HG02759 (cell line): ENCODE measurements at regions not wholly inside any gene's neighbourhood (a gene's known extent, or its start where the extent isn't known, plus 50 kb on each side); places are given as distances from the start of the nearest gene placed in this dataset.

Source experiments
- ATAC-seq: cut with Tn5 transposase; IDR thresholded peaks from one replicate; pipeline ENCODE4 v1.9.1; 2021; ENCODE audit warnings: mild to moderate bottlenecking, moderate library complexity; ENCODE audit not compliant: unreplicated experiment

DNA sequence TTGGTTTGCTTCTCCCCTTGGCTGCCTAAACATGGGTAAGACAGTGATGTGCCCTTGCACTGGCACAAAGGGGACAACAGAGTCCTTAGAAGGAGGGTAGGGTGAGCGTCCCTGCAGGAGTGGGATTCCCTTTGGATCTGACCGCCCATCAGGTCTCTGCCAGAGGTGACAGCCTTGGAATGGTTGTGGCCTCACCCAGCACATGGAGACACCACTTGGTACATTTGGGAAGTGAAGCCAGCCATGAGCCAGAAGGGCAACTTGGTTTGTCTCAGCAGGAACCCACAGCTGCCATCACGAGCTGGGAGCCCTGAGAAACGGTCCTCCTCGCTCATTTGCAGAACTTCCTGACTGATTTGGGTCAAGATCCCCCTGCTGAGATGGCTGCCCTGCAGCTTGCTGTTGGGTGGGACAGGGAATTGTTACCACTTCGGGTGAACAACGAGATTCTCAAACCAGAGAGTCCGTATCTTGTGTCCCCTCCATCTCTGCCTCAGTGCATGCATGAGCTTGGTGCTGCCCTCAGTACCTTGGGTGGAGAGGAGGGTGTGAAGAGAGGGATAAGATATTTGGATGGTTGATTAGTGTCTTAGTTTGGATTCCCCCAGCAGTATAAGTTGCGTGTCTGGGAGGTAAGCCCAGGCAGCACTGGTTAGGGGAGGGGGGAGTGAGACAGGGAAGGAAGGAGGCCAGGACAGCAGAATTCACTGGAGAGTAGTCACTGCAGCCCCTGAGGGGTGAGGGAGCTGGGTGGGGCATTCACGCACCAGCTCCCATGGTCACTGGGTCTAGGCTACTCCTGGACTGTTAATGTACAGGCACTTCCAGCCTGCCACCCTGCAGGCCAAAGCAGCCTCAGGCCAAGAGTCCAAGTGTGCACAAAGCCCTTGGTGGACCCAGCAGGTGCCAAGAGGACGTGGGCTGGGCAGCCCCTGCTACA, 168.8 kb upstream of the TOPAZ1 start:
- ATAC-seq = no peak

- no peak for ATAC-seq
These were observed 167.5 kb upstream of the TOPAZ1 start for GRCh38 chr3:44074181-44074580.

GRCh38 chr3:44076221-44076829, 165.4 kb upstream of the TOPAZ1 start:
- ATAC-seq = no peak

DNA sequence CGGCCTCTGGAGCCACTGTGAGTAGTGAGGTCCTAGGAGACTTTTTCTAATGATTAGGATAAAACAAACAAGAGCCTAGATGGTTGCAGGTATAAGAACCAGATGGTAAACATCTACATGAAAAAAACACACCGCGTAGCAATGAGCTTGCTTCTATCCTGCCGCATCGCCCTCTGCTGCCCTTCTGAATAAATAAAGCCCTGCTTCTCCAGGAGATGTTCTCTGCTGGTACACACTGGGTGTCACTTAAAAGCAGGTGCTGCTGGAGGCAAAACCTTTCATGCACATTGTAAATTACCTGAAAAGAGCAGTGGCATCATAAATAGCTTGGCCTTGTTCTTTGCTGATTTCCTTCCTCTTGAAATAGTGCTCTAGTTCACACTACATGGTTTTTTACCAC, 164.4 kb upstream of the TOPAZ1 start:
- ATAC-seq = no peak

- ATAC-seq = no peak
These were observed 162.8 kb upstream of the TOPAZ1 start for GRCh38 chr3:44078863-44079262.

DNA sequence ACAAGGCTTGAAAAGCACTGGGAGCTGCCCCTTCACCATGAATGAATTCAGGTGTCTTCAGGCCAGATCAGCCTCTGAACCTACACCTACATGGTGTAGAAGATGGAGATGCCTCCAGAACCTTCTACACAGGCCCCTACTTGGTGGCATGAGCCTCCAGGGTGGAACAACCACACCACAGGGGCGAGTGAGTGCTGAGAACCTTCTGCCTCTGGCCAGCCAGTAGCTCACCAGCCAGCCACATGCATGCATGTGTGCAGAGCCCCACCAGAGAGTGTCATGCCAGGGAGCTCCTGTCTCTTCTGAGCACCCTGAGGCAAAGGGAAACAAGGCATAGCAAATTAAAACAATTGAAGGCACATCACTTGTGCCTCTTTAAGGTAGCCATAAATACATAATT, 161.8 kb upstream of the TOPAZ1 start:
- ATAC-seq = no peak

DNA sequence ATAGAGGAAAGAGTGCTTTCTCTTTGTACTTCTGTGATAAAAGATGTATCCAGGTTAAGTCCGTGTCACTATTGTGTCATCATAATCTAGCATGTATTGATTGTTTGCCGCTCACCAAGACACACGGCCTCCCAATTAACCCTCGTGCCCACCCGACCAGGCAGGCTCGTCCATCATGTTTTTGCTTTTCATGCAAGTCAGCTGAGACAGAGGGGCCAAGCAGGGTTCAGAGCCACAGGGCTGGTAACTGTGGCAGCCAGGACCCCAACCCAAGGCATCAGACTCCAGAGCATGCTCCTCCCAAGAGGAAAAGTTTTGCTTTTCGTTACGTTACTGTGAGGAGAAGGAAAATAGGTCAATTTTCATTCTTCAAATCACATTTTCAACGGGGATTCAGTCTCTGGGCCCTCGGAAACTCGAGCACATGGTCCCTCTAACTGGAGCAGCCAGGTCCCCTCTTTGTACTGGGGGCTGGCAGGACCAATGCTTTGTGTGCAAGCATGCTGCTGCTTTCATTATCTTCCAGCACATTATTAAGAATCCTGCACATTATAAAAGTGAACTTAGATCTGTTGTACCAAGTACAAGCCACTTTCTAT, 161.1 kb upstream of the TOPAZ1 start:
- ATAC-seq = no peak

GRCh38 chr3:44090036-44090435, 151.7 kb upstream of the TOPAZ1 start:
- no peak for ATAC-seq

DNA sequence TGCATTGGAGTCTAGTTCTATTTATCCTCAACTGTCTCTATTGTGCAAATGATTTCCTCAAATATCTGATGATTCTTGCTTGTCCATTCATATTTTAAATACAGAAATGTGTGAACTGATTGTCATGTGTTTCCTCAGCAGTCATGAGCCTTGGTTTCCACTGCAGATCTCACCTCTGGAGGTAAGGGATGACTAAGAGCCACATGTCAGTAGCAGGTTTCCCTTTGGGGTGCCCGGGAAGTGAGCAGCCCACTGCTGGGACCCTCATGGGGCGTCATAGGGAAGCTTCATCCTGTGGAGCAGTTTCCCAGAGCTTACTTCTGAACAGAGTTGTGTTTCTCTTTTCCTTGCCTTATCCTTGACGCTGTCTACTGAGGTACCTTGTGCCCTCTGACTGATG, 149.2 kb upstream of the TOPAZ1 start:
- ATAC-seq = no peak

DNA sequence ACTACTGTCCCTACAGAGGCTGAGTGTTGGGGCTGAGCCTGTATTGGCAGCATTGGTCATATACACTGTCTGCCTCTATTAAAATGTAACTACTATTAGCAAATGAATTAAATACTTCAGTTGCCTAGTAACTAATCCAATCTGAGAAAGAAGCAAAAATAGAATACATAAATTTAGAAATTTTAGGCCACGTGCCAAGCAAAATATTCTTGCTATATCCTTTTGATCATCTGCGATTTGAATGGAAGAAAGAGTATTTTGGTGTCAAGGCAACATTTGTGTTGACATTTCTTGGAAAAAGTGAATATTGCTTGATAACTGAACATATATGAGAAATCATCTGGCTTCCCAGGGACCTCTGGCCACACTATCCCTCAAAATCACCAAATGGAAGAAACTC, 148.2 kb upstream of the TOPAZ1 start:
- no peak for ATAC-seq

GRCh38 chr3:44098656-44099415, 142.8 kb upstream of the TOPAZ1 start:
- ATAC-seq = no peak

DNA sequence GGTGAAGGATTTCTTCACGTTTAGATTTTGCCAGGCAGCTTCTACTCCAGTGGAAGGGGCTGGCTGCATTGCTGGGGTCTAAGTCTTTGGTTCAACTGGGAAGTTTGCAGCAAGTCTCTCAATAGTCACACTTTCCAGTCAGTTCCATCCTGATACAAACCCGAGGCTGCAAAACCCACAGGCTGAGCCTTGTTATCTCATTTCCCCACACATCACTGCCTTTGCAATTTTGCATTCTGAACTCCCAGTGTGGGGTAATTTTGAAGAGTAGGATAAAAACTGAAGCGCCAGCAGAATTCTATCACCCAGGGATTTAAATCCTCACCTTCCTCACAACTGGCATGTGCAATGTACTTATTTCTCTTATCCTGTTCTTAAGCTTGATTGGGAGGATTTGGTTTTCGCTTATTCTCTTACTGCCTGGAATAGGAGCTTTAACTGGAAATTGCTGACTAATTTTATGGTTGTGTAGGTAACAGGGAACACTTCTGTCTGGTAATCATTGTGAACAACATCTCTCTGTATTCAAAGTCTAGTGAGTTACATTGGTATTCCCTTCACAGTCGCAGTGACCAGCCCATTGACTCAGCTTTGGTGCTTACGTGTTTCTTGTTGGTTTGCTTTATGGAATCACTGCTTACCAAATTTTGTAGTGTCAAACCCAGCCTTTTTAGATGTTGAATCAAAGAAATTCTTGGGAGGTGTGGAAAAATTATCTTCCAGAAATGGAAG, 142.0 kb upstream of the TOPAZ1 start:
- ATAC-seq = no peak

DNA sequence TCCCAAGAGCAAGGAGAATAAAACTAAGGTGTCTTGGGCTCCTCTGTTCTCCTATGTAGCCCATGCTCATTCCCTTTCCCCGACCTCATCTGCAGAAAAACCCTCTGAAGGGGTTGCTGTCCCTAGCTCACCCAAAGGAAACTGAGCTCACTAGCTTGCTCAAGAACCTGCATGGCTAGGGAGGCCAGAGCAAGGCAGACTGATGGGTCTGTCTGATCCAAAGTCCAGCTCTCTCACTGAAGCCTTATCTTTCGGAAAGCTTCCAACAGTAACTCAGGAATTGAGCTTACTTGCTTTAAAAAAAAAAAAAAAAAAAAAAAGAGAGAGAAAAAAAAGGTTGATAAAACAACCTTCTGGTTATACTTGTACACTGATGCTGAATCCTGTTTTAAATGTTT, 141.4 kb upstream of the TOPAZ1 start:
- ATAC-seq = no peak

DNA sequence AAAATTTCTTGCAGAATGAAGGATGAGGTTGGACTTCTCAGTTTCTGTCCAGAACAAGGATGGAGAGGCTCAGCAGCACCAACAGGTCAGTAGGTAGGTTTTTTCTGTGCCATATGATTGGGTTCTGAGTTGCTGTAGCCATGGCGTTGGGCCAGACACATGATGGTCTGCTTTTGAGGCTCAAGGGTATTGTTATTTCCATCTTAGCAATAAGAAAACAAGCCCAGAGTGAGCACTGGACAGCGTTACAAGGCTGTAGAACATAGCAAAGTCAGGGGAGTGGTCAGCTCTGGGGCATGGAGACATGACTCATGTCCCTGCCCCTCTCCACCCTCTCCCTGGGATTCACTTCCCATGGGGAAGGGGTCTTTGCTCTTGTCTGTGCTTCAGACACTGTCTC, 137.6 kb upstream of the TOPAZ1 start:
- no peak for ATAC-seq

DNA sequence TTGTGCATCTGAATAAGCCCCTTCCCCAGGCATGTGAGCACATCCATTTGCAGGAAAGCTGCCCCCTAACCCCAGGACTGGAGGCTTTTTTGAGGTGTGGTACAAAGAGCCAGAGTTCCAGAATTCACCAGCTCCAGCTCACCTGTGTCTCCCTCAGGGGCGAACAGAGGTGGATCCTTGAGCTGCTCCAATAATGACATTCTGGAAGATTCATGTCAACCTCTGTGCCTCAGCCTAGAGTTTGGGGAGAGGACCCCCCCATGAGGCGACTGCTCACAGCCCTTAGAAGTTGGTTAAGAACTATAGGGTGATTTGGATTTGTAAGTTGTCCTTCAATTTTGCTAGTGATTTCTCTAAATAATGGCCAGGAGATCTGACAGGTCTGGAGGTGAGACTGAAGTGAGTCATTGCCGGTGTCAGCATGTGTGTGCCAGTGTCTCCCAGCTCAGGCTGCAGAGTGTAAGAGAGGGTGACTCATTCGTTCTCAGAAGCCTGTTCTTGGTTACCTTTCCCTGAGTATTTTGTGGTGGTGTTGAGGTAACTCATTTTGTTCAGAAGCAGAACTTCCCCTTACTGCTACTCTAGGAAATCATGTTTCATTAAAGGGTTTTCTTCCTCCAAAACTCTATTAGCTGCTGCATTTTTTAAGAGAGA, 136.9 kb upstream of the TOPAZ1 start:
- ATAC-seq = peak; percentile 94

DNA sequence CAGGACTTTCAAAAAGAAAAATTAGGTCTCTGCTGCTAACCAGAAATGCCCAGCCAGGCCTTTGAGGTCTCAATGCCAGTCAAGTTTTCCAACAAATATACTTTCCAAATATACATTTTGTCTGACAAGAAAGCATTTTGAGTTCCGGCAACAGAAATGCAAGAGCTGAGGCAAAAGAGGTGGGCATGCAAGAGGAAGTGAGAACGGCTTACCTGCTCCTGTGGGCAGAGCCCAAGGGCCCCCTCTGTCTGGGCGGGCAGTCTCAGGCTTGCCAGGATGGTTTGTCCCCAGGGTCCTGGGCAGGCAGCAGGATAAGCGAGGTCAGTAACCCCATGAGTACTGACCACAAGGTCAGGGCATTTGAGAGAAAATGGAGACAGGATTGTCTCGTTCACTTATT, 136.1 kb upstream of the TOPAZ1 start:
- ATAC-seq = no peak

DNA sequence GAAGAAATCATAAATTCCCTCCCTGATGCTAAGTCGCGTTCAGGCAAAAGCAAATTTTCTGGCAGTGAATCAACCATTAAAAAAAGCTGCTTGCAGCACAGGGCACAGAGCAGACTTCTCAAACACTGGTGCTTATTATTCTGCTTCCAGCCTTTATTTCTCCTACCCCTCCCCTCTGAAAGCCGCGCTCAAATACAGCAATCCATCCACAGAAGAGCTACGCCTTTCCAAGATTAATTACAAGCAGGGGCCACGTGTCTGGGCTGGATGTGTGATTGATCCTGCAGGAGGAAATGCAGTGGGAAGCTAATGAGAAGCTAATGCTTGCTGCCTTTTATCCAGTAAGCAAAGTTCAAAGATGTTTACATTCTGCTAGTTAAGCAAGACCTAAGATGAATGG, 134.9 kb upstream of the TOPAZ1 start:
- ATAC-seq = no peak

- no peak for ATAC-seq
These were observed 133.2 kb upstream of the TOPAZ1 start for GRCh38 chr3:44108481-44108880.

DNA sequence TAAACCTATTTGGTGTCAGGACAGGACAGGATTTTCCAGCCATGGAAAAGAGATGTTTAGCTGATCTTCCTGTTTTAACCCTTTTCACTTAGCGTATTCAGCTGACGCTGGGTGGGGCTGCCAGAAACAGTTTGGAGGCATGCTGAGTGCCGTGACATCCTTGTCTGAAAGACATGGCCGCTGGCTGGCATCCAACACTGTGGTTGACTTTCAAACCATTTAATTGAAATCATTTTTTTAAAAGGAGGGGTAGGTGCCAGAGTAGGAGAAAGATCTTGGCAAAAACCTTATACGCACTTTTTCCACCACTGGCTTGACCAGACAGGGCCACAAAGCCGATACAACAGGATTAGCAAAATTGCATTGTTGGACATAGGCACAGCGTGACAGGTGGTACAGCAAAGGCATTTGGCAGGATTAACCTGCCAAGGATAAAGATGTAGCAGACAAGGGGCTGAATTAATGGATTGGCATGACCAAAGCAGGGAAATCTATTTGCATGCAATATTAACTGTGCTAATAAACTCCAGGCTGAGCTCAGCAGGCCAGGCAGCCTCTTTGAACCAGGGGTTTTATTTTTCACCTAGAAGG, 131.8 kb upstream of the TOPAZ1 start:
- no peak for ATAC-seq

DNA sequence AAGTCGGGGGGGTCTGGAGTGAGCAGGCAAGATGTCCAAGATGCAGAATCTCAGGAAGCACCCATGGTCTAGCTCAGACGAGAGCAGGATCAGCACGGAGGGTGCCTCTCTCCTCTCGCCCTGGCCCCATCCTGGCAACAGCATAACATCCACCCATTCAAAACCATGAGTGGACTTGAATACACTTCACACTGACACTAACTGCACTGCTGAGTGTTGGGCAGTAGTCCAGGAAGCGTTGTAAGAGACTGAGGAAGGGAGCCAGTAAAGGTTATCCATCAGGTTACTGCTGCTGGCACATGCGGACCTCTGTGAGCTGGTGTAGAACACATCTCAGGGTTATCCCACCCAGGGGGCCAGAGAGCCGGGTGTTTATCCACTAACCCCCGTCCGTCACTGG, 131.0 kb upstream of the TOPAZ1 start:
- ATAC-seq = no peak
